HG02759 (cell line): ENCODE measurements at regions not wholly inside any gene's neighbourhood (a gene's known extent, or its start where the extent isn't known, plus 50 kb on each side); places are given as distances from the start of the nearest gene placed in this dataset.

ENCODE experiments used
- ATAC-seq: cut with Tn5 transposase; IDR thresholded peaks from one replicate; pipeline ENCODE4 v1.9.1; 2021; ENCODE audit warnings: mild to moderate bottlenecking, moderate library complexity; ENCODE audit not compliant: unreplicated experiment

GRCh38 chr10:53749439-53749838 lies 976.9 kb upstream of the MBL2 start:
- ATAC-seq: no peak

- ATAC-seq: no peak
Observed at GRCh38 chr10:53748319-53748718, 975.7 kb upstream of the MBL2 start.

- ATAC-seq: no peak
Observed at GRCh38 chr10:53744746-53745145, 972.2 kb upstream of the MBL2 start.

GRCh38 chr10:53744176-53744575 lies 971.6 kb upstream of the MBL2 start:
- ATAC-seq: no peak

- no peak for ATAC-seq
Observed at GRCh38 chr10:53737132-53737531, 964.5 kb upstream of the MBL2 start.

GRCh38 chr10:53726921-53727320 lies 954.3 kb upstream of the MBL2 start:
- no peak for ATAC-seq

GRCh38 chr10:53724581-53724980 lies 952.0 kb upstream of the MBL2 start:
- ATAC-seq: no peak

- no peak for ATAC-seq
Observed at GRCh38 chr10:53719658-53720057, 947.1 kb upstream of the MBL2 start.

- no peak for ATAC-seq
Observed at GRCh38 chr10:53716156-53716555, 943.6 kb upstream of the MBL2 start.

- ATAC-seq: no peak
Observed at GRCh38 chr10:53713431-53713830, 940.8 kb upstream of the MBL2 start.

GRCh38 chr10:53702489-53702888 lies 929.9 kb upstream of the MBL2 start:
- no peak for ATAC-seq

GRCh38 chr10:53701213-53701612 lies 928.6 kb upstream of the MBL2 start:
- no peak for ATAC-seq

GRCh38 chr10:53700278-53700677 lies 927.7 kb upstream of the MBL2 start:
- ATAC-seq: no peak

- no peak for ATAC-seq
Observed at GRCh38 chr10:53699684-53700083, 927.1 kb upstream of the MBL2 start.

- no peak for ATAC-seq
Observed at GRCh38 chr10:53699231-53699630, 926.6 kb upstream of the MBL2 start.

GRCh38 chr10:53697038-53697437 lies 924.5 kb upstream of the MBL2 start:
- ATAC-seq: no peak

GRCh38 chr10:53690524-53691240 lies 918.1 kb upstream of the MBL2 start:
- ATAC-seq: no peak

GRCh38 chr10:53687800-53688199 lies 915.2 kb upstream of the MBL2 start:
- no peak for ATAC-seq

GRCh38 chr10:53682885-53683284 lies 910.3 kb upstream of the MBL2 start:
- ATAC-seq: no peak

- no peak for ATAC-seq
Observed at GRCh38 chr10:53682458-53682857, 909.9 kb upstream of the MBL2 start.

GRCh38 chr10:53679666-53680065 lies 907.1 kb upstream of the MBL2 start:
- no peak for ATAC-seq

GRCh38 chr10:53675177-53675576 lies 902.6 kb upstream of the MBL2 start:
- ATAC-seq: no peak

GRCh38 chr10:53667063-53667462 lies 894.5 kb upstream of the MBL2 start:
- no peak for ATAC-seq
